Esophagus muscularis mucosa (tissue), 4 donors: ENCODE measurements at regions not wholly inside any gene's neighbourhood (a gene's known extent, or its start where the extent isn't known, plus 50 kb on each side); places are given as distances from the start of the nearest gene placed in this dataset.

Source experiments
- DNase-seq: peaks from one replicate; pipeline ENCODE4 v3.0.0-alpha.2; 2017; ENCODE audit errors: extremely low spot score
- H3K27ac ChIP-seq, 4 donors: fragments of 200-600 bp; sonication (generic); replicated peaks in 1 of 4; 1 replicate in 3 of 4; 2 replicates in 1 of 4; pipeline ENCODE4 v1.5.1; 2016 to 2019; ENCODE audit warnings: mild to moderate bottlenecking in 1 of 4
- H3K27me3 ChIP-seq, 4 donors: fragments of 200-600 bp; sonication (generic); one replicate each; pipeline versions ENCODE4 v1.5.1 to v1.6.0; 2016 to 2019
- H3K36me3 ChIP-seq, 4 donors: fragments of 200-600 bp; sonication (generic); one replicate each; pipeline ENCODE4 v1.5.1; 2016 to 2019
- H3K4me1 ChIP-seq, 4 donors: fragments of 200-600 bp; sonication (generic); one replicate each; pipeline ENCODE4 v1.5.1; 2016 to 2019
- H3K4me3 ChIP-seq, 4 donors: fragments of 200-600 bp; sonication (generic); 1 replicate in 2 of 4; 2 replicates in 2 of 4; pipeline ENCODE4 v1.5.1; 2016 to 2019; ENCODE audit warnings: mild to moderate bottlenecking in 4 of 4, moderate library complexity in 1 of 4
- H3K9me3 ChIP-seq, 4 donors: fragments of 200-600 bp; sonication (generic); 1 replicate in 3 of 4; 2 replicates in 1 of 4; pipeline ENCODE4 v1.5.1; 2016 to 2019
- CTCF ChIP-seq, 3 experiments: fragments of 200-600 bp in 2 of 3; fragments of 450-650 bp in 1 of 3; sonication (generic) in 2 of 3; IDR thresholded peaks; one replicate each; pipeline ENCODE4 v1.5.1; 2017 to 2019; ENCODE audit warnings: antibody characterized with exemption in 3 of 3, mild to moderate bottlenecking in 2 of 3, moderate library complexity in 1 of 3
- EP300 ChIP-seq: sonication (generic); formaldehyde crosslinking; IDR thresholded peaks from one replicate; pipeline ENCODE4 v1.6.1; 2017; ENCODE audit warnings: antibody characterized with exemption
- POLR2A ChIP-seq: fragments of 450-650 bp; IDR thresholded peaks from one replicate; pipeline ENCODE4 v1.6.1; 2017; ENCODE audit warnings: antibody characterized with exemption, moderate library complexity, mild to moderate bottlenecking, low read depth
- POLR2AphosphoS5 ChIP-seq, 2 donors: sonication (generic); formaldehyde crosslinking; IDR thresholded peaks; one replicate each; pipeline ENCODE4 v1.6.1; 2017; ENCODE audit warnings: antibody characterized with exemption in 2 of 2
- WGBS: methylation state at CpG from one replicate; pipeline ENCODE4 v1.1.5; 2018; 5-methylcytosine and 5-hydroxymethylcytosine counted together
- intact Hi-C: fragments of 100-400 bp; cut with DNase I; formaldehyde crosslinking; loops from one replicate; pipeline ENCODE4 v1.15.1; 2023

DNA sequence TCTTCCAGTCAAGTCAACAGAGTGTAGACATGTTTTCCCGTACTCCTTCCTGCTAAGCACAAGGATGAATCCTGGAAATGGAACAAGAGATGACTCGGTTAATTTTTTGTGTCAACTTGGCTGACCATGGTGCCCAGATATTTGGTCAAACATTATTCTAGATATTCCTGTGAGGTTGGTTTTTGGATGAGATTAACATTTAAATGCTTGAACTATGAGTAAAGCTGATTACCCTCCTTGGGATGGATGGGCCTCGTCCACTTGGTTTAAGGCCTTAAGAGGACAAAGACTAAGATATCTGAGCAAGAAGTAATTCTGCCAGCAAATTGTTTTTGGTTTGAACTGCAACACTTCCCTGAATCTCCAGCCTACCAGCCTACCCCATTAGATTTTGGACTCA, 338.1 kb upstream of the MSX2 start:
- peaks cover 0 to 17% (median 0%) of the 10 kb centered on the region in 4 donors for H3K27me3 ChIP-seq
- intact Hi-C loops: no loop called here
- WGBS: 78% methylated on average over 3 of the region's 3 CpGs
- no peak overlapping the region for H3K4me3 ChIP-seq
- no peak overlapping the region for H3K27ac ChIP-seq
- peaks cover 0 to 13% (median 6%) of the 10 kb centered on the region in 4 donors for H3K4me1 ChIP-seq
- TF ChIP-seq POLR2AphosphoS5 (IDR thresholded peaks at IDR 0.05) (no peak), EP300 (no peak), POLR2A (no peak), CTCF (IDR thresholded peaks at IDR 0.05) (no peak)
- DNase-seq: no peak
- no peaks in the 10 kb centered on the region for H3K9me3 ChIP-seq
- H3K36me3 ChIP-seq: no peaks in the 10 kb centered on the region

DNA sequence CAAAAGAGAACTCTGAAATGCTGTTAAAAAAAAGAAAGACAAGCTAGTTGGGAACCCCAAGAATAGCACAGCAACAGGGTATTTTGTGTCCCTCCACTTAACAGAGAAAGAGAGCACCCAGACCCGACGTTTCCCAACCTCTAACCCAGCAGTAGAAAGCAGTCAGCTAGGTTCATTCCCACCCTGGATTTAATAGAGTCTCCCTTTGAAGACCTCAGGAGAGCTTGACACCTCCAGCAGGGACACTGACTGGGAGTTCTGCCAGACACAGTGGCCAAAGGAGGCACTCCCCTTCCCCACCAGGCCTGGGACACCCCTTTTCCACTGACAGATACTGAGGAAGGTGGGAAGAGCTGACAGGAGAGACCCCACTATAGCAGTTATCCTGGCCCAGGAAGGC, 337.5 kb upstream of the MSX2 start:
- H3K36me3 ChIP-seq: no peaks in the 10 kb centered on the region
- H3K27ac ChIP-seq: no peak overlapping the region
- H3K9me3 ChIP-seq: no peaks in the 10 kb centered on the region
- WGBS: 67% methylated on average over 2 of the region's 2 CpGs
- no peak overlapping the region for H3K4me3 ChIP-seq
- peaks cover 0 to 17% (median 0%) of the 10 kb centered on the region in 4 donors for H3K27me3 ChIP-seq
- peaks cover 0 to 13% (median 6%) of the 10 kb centered on the region in 4 donors for H3K4me1 ChIP-seq
- TF ChIP-seq POLR2AphosphoS5 (IDR thresholded peaks at IDR 0.05): no peak
- TF ChIP-seq POLR2A: no peak
- no peak for TF ChIP-seq CTCF (IDR thresholded peaks at IDR 0.05)
- TF ChIP-seq EP300: no peak
- intact Hi-C loops: no loop called here
- DNase-seq: no peak

DNA sequence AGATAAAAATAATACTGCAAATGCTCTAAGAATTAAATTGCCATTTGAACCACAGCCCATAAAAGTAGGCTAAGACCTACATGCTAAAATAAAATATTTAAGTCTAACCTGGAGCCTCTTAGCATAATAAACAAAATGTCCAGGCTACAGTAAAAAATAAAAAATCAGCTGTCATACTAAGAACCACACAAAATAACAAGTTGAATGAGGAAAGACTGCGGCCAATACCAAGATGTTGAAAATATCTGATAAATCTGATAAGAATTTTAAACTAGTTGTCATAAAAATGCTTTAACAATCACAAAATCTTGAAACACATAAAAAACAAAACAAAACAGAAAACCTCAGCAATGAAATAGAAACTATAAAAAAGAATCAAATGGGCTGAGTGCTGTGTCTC, 336.9 kb upstream of the MSX2 start:
- intact Hi-C loops: no loop called here
- Histone ChIP-seq H3K27me3 (peaks cover 0 to 15% (median 0%) of the 10 kb centered on the region in 4 donors), H3K4me3 (no peak overlapping the region), H3K36me3 (no peaks in the 10 kb centered on the region), H3K4me1 (peaks cover 0 to 13% (median 6%) of the 10 kb centered on the region in 4 donors), H3K27ac (no peak overlapping the region), H3K9me3 (no peaks in the 10 kb centered on the region)
- WGBS: 35% methylated on average over 1 of the region's 1 CpG
- DNase-seq: no peak
- TF ChIP-seq EP300 (no peak), CTCF (IDR thresholded peaks at IDR 0.05) (no peak), POLR2AphosphoS5 (IDR thresholded peaks at IDR 0.05) (no peak), POLR2A (no peak)

- no peaks in the 10 kb centered on the region for H3K9me3 ChIP-seq
- no peak for DNase-seq
- no peaks in the 10 kb centered on the region for H3K4me1 ChIP-seq
- peaks cover 0 to 21% (median 0%) of the 10 kb centered on the region in 4 donors for H3K27me3 ChIP-seq
- no peak overlapping the region for H3K27ac ChIP-seq
- H3K36me3 ChIP-seq: no peaks in the 10 kb centered on the region
- intact Hi-C loops: no loop called here
- H3K4me3 ChIP-seq: no peak overlapping the region
- TF ChIP-seq CTCF (IDR thresholded peaks at IDR 0.05) (no peak), EP300 (no peak), POLR2A (no peak), POLR2AphosphoS5 (IDR thresholded peaks at IDR 0.05) (no peak)
- WGBS: 84% methylated on average over 6 of the region's 6 CpGs
Observed at GRCh38 chr5:174392892-174393291, 331.5 kb upstream of the MSX2 start.

GRCh38 chr5:174396541-174396940, 327.8 kb upstream of the MSX2 start:
- H3K4me1 ChIP-seq: no peaks in the 10 kb centered on the region
- H3K36me3 ChIP-seq: no peaks in the 10 kb centered on the region
- no peaks in the 10 kb centered on the region for H3K9me3 ChIP-seq
- intact Hi-C loops: no loop called here
- H3K27ac ChIP-seq: no peak overlapping the region
- 56% methylated on average over 4 of the region's 4 CpGs for WGBS
- peak; percentile 86 for DNase-seq
- peaks cover 0 to 21% (median 0%) of the 10 kb centered on the region in 4 donors for H3K27me3 ChIP-seq
- no peak overlapping the region for H3K4me3 ChIP-seq
- no peak for TF ChIP-seq POLR2A
- TF ChIP-seq CTCF (IDR thresholded peaks at IDR 0.05): no peak
- no peak for TF ChIP-seq EP300
